Tibial nerve (tissue), 4 donors: ENCODE measurements at regions not wholly inside any gene's neighbourhood (a gene's known extent, or its start where the extent isn't known, plus 50 kb on each side); places are given as distances from the start of the nearest gene placed in this dataset. TPM values are rescaled to one million over a fixed set of nuclear protein-coding genes. Genes with fewer than 3 reads are reported as not detected.
"Not testable (repeated sequence)": the region's sequence is repeated elsewhere in the genome, so short reads cannot be mapped to it uniquely, and the experiment has no call there.

Source experiments
- DNase-seq, 2 donors: peaks; one replicate each; pipeline ENCODE4 v3.0.0-alpha.2; 2019; ENCODE audit warnings: low spot score in 2 of 2
- H3K27ac ChIP-seq, 4 donors: fragments of 200-600 bp; sonication (generic) in 3 of 4; one replicate each; pipeline ENCODE4 v1.5.1; 2017 to 2019; ENCODE audit warnings: mild to moderate bottlenecking in 1 of 4
- H3K27me3 ChIP-seq, 2 donors: fragments of 200-600 bp; sonication (generic) in 1 of 2; one replicate each; pipeline versions ENCODE4 v1.5.1 to v1.6.0; 2017 to 2019
- H3K36me3 ChIP-seq, 3 donors: fragments of 200-600 bp; sonication (generic); one replicate each; pipeline ENCODE4 v1.5.1; 2018 to 2019
- H3K4me1 ChIP-seq, 4 donors: fragments of 200-600 bp; sonication (generic) in 3 of 4; one replicate each; pipeline ENCODE4 v1.5.1; 2017 to 2019
- H3K4me3 ChIP-seq, 4 donors: fragments of 200-600 bp; sonication (generic) in 3 of 4; one replicate each; pipeline ENCODE4 v1.5.1; 2017 to 2019; ENCODE audit warnings: mild to moderate bottlenecking in 1 of 4, moderate library complexity in 1 of 4
- H3K9me3 ChIP-seq, 4 donors: fragments of 200-600 bp; sonication (generic) in 3 of 4; one replicate each; pipeline ENCODE4 v1.5.1; 2017 to 2019
- EP300 ChIP-seq, 2 donors: sonication (generic); formaldehyde crosslinking; IDR thresholded peaks; one replicate each; pipeline ENCODE4 v1.6.1; 2017; ENCODE audit warnings: antibody characterized with exemption in 2 of 2, mild to moderate bottlenecking in 1 of 2
- POLR2A ChIP-seq, 2 donors: fragments of 450-650 bp; IDR thresholded peaks; one replicate each; pipeline ENCODE4 v1.6.1; 2017; ENCODE audit warnings: antibody characterized with exemption in 2 of 2, mild to moderate bottlenecking in 2 of 2, moderate library complexity in 2 of 2
- WGBS, 2 donors: methylation state at CpG; one replicate each; pipeline ENCODE4 v1.1.5; 2018; 5-methylcytosine and 5-hydroxymethylcytosine counted together
- small RNA-seq: library from RNA; depleted of rRNA; stranded (forward); fragments of <200 nt; gene quantifications from one replicate; pipeline ENCODE3, GENCODE V24; 2016
- TF ChIP-seq, protein P1 (sequence below), 5 experiments: fragments of 200-600 bp in 3 of 5; fragments of 450-650 bp in 2 of 5; sonication (generic) in 3 of 5; IDR thresholded peaks; one replicate each; pipeline ENCODE4 v1.5.1; 2016 to 2019; ENCODE audit warnings: antibody characterized with exemption in 5 of 5, mild to moderate bottlenecking in 3 of 5, moderate library complexity in 2 of 5

- Histone ChIP-seq H3K36me3 (no peaks in the 10 kb centered on the region), H3K27ac (no peak overlapping the region), H3K9me3 (no peaks in the 10 kb centered on the region), H3K4me1 (peaks cover 0 to 23% (median 0%) of the 10 kb centered on the region in 4 donors), H3K4me3 (no peak overlapping the region), H3K27me3 (no peaks in the 10 kb centered on the region)
- WGBS, 2 donors = 73 to 78% methylated on average over 7 of the region's 7 CpGs
- no peak for TF ChIP-seq EP300 (IDR thresholded peaks at IDR 0.05)
- TF ChIP-seq, protein P1, sequence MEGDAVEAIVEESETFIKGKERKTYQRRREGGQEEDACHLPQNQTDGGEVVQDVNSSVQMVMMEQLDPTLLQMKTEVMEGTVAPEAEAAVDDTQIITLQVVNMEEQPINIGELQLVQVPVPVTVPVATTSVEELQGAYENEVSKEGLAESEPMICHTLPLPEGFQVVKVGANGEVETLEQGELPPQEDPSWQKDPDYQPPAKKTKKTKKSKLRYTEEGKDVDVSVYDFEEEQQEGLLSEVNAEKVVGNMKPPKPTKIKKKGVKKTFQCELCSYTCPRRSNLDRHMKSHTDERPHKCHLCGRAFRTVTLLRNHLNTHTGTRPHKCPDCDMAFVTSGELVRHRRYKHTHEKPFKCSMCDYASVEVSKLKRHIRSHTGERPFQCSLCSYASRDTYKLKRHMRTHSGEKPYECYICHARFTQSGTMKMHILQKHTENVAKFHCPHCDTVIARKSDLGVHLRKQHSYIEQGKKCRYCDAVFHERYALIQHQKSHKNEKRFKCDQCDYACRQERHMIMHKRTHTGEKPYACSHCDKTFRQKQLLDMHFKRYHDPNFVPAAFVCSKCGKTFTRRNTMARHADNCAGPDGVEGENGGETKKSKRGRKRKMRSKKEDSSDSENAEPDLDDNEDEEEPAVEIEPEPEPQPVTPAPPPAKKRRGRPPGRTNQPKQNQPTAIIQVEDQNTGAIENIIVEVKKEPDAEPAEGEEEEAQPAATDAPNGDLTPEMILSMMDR (IDR thresholded peaks at IDR 0.05) = no peak
- no peak for TF ChIP-seq POLR2A (IDR thresholded peaks at IDR 0.05)
- no peak for DNase-seq
These were observed 54.3 kb upstream of the FRMD6 start for GRCh38 chr14:51597261-51598001.

DNA sequence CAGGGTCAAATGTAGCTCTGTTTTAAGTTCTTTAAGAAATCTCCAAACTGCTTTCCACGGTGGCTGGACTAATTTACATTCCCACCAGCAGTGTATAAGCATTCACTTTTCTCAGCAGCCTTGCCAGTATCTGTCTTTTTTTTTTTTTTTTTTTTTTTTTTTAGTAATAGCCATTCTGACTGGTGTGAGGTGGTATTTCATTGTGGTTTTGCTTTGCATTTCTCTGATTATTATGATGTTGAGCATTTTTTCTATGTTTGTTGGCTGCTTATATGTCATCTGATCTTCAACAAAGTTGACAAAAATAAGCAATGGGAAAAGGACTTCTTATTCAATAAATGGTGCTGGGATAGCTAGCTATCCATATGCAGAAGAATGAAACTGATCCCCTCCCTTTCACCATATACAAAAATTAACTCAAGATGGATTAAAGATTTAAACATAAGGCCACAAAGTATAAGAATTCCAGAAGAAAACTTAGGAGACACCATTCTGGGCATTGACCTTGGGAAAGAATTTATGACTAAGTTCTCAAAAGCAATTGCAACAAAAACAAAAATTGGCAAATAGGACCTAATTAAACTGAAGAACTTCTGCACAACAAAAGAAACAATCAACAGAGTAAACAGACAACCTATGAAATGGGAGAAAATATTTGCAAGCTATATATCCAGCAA, 52.6 kb upstream of the FRMD6 start:
- peaks cover 0 to 16% (median 0%) of the 10 kb centered on the region in 4 donors for H3K4me1 ChIP-seq
- not testable (repeated sequence) for DNase-seq, H3K9me3 ChIP-seq, H3K27ac ChIP-seq, H3K36me3 ChIP-seq, H3K4me3 ChIP-seq, H3K27me3 ChIP-seq
- 68 to 69% methylated on average over 1 of the region's 1 CpG for WGBS, 2 donors

GRCh38 chr14:51600658-51601057, 51.1 kb upstream of the FRMD6 start:
- H3K27me3 ChIP-seq = no peaks in the 10 kb centered on the region
- H3K36me3 ChIP-seq = no peaks in the 10 kb centered on the region
- no peak for DNase-seq
- H3K9me3 ChIP-seq = no peaks in the 10 kb centered on the region
- no peak overlapping the region for H3K27ac ChIP-seq
- no peak for TF ChIP-seq POLR2A (IDR thresholded peaks at IDR 0.05)
- TF ChIP-seq, protein P1 (IDR thresholded peaks at IDR 0.05) = no peak
- TF ChIP-seq EP300 (IDR thresholded peaks at IDR 0.05) = no peak
- peaks cover 0 to 16% (median 0%) of the 10 kb centered on the region in 4 donors for H3K4me1 ChIP-seq
- H3K4me3 ChIP-seq = no peak overlapping the region
- 70 to 75% methylated on average over 1 of the region's 1 CpG for WGBS, 2 donors

Small RNAs in the stretch of these regions (small RNA-seq; reads per million reads assigned to genes)
- not detected for gene RNU6-1291P
